GM12878 (cell line): ENCODE measurements at regions not wholly inside any gene's neighbourhood (a gene's known extent, or its start where the extent isn't known, plus 50 kb on each side); places are given as distances from the start of the nearest gene placed in this dataset.

Experiments used
- POLR2A ChIP-seq: IDR thresholded peaks from 2 replicates; pipeline ENCODE4 v1.6.1; 2011; ENCODE audit warnings: low read depth, mild to moderate bottlenecking, low read length
- TF ChIP-seq, protein P1 (sequence below), 3 experiments: IDR thresholded peaks in 2 of 3; conservative IDR thresholded peaks in 1 of 3; 2 replicates each; pipeline ENCODE4 v1.5.1; 2011; ENCODE audit warnings: low read depth in 3 of 3, low read length in 3 of 3, mild to moderate bottlenecking in 3 of 3, control low read depth in 2 of 3, moderate library complexity in 2 of 3, inconsistent platforms in 1 of 3, mixed read lengths in 1 of 3; ENCODE audit not compliant: control insufficient read depth in 2 of 3, insufficient read depth in 1 of 3; ENCODE audit errors: extremely low read depth in 1 of 3

DNA sequence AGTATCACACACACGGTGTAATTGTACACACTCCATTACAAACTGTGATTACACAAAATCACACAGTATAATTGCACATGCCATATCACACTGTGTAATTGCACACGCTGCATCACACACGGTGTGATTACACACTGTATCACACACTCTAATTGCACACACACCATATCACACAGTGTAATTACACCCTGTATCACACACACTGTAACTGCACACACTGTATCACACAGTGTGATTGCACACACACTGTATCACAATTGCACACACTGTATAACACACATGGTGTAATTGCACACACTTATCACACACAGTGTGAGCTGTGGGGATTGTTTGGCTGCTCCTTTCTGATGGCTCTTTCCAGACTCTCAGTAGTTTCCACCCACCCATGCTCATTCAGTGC, 162.6 kb upstream of the SGCG start:
- TF ChIP-seq, protein P1, sequence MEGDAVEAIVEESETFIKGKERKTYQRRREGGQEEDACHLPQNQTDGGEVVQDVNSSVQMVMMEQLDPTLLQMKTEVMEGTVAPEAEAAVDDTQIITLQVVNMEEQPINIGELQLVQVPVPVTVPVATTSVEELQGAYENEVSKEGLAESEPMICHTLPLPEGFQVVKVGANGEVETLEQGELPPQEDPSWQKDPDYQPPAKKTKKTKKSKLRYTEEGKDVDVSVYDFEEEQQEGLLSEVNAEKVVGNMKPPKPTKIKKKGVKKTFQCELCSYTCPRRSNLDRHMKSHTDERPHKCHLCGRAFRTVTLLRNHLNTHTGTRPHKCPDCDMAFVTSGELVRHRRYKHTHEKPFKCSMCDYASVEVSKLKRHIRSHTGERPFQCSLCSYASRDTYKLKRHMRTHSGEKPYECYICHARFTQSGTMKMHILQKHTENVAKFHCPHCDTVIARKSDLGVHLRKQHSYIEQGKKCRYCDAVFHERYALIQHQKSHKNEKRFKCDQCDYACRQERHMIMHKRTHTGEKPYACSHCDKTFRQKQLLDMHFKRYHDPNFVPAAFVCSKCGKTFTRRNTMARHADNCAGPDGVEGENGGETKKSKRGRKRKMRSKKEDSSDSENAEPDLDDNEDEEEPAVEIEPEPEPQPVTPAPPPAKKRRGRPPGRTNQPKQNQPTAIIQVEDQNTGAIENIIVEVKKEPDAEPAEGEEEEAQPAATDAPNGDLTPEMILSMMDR (IDR thresholded peaks at IDR 0.05 in 2 of 3, conservative IDR thresholded peaks at IDR 0.05 in 1 of 3; ENCODE audit: control insufficient read depth in 2 of 3, extremely low read depth in 1 of 3, insufficient read depth in 1 of 3, low read depth in 3 of 3, low read length in 3 of 3) = no peak
- TF ChIP-seq POLR2A = no peak
